Amygdala (tissue), 56 donors: ENCODE measurements at regions not wholly inside any gene's neighbourhood (a gene's known extent, or its start where the extent isn't known, plus 50 kb on each side); places are given as distances from the start of the nearest gene placed in this dataset.

Experiments used
- DNase-seq, 56 donors: peaks; one replicate each; lab custom pipeline; 2025; lab: John Stamatoyannopoulos, UW

DNA sequence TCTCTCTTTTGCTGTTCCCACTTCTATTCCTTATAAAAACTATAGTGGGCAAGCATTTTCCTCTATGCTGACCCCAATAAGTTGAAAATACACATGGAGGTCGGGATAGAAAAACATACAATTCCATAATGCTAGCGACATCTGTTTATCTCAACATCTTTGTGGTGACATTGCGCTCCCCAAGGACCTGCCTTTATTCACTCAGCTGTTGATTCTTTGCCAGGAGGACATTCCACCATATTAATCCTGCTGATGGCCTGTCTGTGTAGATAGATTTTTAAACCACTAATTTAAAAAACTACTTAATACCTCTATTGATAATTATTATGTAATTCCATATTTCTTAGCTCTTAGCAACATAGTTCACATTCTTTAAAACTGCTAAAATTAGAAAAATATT, 555.3 kb upstream of the MAP3K7 start:
- no peak for DNase-seq

DNA sequence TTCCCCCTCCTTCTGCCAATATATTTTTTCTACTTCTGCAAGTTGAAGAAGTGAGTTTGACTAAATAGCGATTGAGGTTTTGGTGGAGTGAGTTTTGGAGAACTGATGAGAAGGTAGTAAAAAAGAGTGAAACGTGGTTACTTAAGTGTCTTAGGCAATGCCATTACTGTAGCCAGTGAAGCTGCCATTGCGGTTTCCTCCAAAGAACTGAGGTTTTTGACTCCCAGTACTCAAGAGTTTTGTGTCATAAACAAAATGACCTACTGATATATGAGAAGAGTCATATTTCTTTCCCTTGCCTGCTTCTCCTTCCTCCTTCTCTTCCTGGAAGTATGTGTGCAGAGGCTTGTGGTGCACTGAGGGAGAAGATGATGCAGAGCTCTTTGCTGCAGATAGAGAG, 554.5 kb upstream of the MAP3K7 start:
- DNase-seq = no peak

DNA sequence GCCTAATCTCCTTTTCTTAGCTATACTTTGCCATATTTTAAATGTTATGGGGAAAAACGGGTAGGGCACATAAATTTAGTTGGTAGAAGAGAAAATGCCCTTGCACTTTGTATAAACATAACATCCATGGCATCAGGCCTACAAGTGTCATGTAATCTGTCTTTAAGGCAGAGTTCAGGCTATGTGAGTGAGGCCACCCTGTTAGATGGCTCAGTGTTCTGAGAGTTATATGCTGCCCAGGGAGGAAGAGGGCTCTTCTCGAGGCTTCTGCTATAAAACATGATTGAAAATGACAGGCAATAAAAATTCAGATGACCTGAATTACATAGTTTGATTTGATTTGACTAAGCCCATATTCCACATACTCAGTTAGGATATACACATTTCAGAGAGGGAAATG, 553.6 kb upstream of the MAP3K7 start:
- no peak for DNase-seq

DNA sequence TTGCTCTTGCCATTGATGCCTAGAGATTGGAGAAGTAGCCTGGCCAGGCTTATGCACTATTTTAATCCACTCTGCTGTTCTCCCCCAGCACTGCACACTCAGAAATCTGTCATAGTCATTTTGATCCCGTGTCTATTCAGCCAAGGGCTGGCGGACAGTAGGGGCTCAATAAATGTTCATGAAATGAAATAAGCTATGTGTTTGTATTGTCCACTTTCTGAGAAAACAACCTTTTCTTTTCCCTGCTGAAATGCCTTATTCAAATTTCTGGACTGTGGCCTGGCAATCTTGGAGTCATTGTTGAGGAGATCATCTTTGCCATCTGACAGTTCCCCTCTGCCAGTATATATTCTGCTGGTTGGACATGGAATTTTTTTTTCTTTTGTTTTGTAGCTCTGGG, 550.4 kb upstream of the MAP3K7 start:
- no peak for DNase-seq

DNA sequence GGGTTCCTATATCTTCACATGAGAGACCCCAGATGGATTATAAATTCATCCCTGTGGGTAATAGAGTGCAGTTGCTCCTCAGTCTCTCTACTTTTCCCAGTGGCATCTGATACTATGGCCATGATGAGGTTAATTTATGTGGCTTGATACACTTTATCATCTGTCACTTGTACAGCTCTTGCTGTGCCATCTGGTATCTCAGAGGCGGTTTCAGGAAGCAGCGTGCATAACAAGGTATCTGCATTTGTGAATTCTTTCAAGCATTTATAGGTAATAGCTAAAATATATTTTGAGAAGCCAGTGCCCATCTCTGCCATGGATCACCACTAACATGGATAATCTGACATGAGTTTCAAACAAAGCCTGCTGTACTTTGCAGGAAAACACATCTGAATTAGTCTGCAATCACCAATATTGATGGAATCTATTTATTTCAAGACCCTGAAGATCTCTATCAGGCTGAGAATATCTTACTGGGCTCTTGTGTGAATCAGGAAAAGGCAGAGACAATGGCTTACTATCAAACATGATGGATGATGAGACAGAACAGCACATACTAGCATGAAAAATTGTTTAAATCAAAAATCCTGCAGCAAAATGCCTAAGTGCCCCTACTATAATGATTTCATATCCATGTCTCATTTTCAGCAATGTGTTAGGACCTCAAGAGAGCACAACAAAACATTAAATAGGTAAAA, 548.7 kb upstream of the MAP3K7 start:
- DNase-seq = no peak

DNA sequence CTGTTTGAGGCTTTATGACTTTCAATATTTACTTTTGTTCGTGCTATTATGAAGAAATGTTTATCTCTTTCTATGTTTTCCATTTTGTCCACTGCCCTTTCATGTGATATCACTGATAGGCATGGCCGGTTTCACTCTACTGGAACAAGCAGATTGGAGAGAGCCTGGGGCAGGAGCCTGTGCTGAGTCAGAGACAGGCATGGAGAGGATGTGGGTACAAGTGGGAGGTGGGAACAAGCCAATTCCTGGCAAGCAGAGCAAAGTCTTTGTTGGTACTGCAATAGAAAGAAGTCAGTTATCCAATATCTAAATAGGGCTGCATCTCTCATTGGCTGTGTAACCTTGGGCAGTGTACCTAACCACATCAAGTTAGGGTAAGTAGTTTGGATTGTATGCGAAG, 545.6 kb upstream of the MAP3K7 start:
- DNase-seq = no peak

DNA sequence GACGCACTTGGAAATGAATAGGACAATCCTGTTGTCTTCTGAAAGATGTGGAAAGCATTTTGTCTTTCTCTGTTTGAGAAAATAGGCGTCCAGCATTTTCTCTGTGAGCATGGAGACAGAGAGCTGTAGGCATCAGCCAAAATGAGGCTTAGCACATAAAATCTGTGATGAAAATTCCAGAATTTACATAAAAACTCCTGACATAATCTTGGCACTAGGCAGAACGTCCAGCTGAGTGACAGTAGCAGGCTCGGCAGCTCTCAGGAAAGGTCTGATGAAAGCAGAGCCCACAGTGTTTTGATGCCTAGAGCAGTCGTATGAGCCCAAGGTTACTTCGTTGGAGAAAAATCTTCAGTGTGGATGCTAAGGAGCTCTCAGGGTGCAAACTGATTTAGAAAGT, 543.3 kb upstream of the MAP3K7 start:
- no peak for DNase-seq

DNA sequence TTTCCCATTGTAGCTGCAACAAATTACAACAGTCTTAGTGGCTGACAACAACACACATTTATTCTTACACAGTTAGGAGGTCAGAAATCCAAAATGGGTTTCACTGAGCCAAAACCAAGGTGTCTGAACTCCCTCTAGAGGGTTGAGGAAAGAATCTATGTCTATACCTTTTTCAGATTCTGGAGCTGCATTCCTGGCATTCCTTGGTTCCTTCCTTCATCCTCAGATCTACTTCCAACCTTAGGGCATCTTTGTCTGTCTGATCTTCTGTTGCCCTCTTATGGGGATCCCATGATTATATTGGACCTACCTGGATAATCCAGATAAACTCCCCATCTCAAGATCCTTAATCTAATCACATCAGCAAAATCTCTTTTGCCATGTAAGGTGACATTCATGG, 540.9 kb upstream of the MAP3K7 start:
- DNase-seq = no peak

DNA sequence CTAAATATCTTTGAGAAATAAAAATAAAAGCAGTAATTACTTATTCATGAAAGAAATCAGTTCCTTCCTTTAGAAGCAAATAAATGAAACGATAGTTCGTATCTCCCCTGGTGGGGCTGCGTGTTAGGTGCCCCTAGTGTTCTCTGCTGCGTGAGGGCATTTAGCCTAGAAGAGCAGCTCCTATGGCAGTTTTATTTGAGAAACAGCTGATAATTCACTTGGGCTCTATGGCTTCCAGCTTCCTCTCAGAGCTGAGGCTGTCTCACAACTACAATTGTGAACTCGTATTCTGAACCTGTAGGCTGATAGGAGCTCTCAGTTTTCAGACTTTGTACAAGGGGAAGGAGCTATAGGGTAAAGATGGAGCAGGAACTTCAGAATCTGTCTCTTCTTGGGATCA, 540.0 kb upstream of the MAP3K7 start:
- DNase-seq = no peak

DNA sequence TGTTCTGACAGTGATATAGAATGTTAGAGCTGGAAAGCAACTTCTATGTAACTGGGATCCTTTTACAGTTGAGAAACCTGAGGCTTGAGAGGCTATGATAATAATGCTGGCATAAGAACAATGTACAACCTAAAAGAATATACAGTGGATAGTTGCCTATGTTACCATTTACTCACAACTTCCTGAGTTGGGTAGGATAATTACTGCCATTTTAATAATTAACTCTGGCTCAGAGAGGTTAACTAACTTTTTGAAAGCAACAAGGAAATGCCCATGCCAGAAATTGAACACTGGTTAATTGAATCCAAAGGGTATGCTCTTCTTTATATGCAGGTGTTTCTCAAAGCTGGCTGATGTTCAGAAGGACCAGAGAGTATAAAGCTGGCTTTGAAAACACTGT, 530.7 kb upstream of the MAP3K7 start:
- DNase-seq = no peak

DNA sequence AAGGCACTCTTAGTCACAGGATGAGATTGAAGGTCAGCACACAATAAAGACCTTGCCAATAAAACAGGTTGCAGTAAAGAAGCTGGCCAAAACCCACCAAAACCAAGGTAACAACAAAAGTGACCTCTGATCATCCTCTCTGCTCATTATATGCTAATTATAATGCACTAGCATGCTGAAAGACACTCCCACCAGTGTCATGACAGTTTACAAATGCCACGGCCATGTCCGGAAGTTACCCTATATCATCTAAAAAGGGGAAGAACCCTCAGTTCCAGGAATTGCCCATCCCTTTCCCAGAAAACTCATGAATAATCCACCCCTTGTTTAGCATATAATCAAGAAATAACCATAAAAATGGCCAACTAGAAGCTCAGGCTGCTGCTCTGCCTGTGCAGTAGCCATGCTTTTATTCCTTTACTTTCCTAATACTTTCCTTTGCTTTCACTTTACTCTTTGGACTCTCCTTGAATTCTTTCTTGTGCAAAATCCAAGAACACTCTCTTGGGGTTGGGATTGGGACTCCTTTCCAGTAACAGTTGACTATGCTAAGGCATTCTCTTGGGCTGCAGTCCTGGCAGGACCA, 527.3 kb upstream of the MAP3K7 start:
- DNase-seq = no peak

DNA sequence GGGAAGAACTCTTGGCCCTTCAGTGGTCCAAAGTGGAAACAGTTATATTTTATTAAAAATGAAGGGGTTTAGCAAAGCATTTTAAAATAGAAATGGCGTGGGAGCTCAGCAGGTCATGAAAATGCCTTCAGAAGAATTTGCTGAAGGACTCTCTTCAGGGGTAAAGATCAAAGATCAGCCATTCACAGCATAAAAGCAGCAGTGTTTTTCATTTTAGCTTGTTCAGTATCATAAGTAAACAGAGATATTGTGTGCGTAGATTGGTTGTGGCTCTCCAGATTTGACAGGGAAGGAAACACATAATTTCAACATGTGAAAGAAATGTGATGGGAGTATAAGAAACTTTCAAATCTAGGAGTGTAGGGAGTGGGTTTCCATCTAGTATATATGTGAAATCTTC, 519.2 kb upstream of the MAP3K7 start:
- DNase-seq = no peak

DNA sequence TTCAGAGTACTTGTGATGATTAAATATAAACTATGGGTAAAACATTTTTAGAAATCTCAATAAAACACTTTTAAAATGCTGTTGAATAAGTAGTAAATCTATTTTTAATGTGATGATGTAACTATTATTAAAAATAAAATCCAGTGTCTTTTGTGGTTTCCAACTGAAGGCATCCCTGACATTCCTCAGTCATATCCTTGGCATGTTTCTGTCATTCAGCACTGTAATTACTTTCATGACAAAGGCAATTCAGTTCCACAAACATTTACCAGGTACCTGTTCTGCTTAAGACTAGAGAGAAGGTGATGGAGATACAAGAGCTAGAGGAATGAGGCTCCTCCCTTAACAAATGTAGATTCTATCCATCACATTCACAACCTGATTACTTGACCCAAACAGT, 518.7 kb upstream of the MAP3K7 start:
- DNase-seq = no peak

DNA sequence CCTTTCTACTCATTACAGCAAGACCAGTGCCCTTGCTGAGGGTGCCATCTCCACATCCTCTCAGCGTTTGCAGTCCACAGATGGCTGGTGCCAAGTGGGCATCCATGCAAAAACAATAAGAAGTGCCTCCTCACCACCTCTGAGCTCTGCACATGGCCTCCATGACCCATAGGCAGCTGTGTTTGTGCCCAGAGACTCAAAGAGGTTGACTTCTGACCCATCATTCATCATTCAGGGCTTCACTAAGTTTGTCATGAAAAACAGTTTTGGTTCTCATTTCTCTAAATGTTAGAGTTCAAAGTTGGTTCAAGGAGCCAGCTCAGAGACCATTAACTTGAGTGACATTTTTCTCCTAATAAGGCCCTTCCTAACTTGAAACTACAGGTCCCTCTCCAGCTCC, 512.6 kb upstream of the MAP3K7 start:
- no peak for DNase-seq

DNA sequence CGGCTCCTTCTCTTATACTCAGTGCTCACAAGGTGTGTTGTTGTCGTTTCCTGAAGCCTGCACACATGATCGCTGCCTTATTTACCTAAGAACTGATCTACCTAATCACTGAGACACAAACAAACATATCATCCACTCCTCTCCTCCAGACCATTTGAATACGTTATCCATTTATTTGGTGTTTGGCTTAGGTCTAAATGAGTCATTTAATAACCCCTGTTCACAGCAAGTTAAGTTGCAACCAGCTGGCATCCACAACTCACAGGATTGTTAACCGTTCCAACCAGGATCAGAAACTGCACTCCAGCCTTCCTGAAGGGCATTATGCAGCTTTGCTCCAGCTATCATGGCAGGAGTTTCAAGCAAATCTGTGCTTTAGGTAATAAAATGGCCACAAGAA, 511.1 kb upstream of the MAP3K7 start:
- DNase-seq = no peak

DNA sequence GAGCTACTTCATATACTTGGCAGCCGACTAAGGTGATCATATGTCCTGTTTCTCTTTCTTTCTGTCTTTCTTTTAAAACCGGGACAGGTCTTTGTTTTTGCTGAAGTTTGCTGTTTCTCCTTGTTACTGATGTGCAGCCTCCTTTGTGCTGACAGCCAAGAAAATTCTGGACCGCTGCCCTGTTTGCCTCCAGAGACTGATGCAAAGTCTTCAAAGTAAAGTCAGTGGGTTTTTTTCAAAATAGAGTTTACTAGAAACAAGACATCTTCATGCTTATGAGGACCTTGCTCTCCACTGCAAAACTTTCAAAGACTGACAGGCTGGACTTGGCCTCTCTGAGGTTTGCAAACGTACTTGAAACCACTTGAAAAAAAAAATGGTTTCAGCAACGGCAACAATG, 510.5 kb upstream of the MAP3K7 start:
- DNase-seq = peak in 24 of 56 donors; percentile 4 to 57 (median 25)

DNA sequence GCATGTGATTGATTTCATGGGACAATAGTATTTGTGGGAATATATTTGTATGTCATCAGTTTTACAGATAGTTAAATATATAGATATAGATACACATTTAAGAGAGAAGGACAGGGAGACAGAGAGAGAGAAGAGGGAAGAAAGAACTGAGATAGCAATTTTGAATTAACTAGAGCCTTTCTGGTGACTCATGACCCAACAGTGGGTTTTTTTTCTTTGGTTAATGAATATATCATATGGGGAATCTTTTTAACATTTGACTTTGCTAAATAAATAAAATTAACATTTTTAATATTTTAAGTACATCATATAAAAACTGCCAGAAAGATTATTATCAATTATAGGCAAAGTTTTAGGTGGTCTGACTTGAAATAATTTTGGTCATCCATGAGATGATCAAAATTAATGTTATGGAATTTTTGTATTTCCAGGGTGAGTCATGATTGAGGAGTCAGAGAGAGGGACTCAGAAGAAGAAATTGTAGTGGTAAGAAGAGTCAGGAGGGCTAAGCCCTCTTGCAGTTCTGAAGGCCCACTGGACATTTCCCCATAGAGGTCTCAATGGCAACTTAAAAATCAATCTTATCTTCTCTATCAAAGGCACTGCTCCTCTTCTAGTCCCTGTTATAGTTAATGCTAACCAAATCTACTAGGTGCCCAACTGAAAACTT, 508.1 kb upstream of the MAP3K7 start:
- no peak for DNase-seq

DNA sequence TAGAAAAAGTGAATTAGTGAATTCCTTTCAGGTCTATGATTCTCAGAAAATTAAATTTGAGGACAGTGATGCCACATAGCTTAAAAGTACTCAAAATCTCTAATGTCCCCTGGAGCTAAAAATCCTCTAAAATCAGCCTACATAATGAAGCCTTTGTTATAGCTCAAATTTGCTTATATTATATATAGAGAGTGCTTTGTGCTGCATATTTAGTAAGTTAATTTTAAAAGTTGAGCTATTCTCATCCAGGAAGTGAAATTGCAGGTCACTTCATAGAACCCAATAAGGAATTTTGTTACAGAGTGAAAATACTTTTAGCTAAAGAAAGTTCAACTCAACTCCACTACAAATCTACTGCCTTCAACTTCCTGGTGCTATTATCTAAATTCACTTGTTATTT, 507.5 kb upstream of the MAP3K7 start:
- no peak for DNase-seq

DNA sequence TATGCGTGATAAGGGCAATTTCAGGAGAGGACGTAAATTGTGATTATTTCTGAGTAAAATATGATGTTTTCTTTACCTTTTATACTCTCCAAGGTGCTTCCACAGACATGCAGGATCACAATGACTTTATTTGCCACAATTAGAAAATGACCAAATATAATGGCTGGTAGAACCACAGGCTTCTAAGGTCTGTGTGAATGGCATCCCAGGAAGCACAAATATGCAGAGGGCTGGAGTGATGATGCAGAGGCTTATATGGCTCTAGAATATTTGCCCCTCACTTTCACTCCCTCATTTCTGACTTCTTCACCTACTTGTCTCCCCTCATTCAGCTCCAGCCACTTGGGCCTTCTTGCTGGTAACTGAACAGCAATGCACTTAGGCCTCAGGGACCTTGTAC, 502.1 kb upstream of the MAP3K7 start:
- no peak for DNase-seq

DNA sequence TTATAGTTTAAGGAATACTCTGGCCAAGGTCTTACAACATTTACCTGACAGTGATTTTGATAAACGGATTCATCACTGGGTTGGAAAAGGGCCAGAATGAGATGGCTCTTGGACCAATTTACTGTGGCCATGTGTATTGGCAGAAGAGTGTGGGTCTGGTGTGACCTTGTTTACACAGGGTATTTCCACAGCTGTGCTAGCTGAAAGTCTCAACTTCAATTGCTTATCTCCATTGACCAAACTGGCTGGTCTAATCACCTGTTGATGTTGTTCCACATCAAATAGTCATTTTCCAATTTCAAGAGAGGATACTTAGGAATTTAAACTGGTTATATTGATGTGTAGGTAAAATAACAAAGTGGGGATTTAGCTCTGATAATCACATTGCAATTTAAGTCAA, 501.6 kb upstream of the MAP3K7 start:
- no peak for DNase-seq

DNA sequence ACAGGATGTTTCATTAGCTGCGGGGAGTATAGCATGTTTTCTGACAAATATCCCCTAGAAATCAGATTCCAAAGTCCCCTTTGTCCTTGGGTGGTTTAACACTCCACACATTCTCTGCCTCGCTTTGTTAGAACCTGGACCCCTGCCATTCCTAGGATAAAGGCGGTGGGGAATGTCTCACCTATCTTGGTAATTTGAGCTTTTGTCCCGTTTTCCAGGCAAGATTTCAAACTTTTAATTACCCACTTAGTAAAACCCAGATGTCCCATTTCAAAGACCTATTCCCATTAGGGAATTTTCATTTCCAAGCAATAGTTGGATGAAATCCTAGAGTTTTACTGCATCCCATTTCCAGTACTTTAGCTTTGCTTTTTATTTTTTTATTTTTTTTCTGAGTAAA, 501.0 kb upstream of the MAP3K7 start:
- DNase-seq = peak in 10 of 56 donors; percentile 1 to 31 (median 10)

DNA sequence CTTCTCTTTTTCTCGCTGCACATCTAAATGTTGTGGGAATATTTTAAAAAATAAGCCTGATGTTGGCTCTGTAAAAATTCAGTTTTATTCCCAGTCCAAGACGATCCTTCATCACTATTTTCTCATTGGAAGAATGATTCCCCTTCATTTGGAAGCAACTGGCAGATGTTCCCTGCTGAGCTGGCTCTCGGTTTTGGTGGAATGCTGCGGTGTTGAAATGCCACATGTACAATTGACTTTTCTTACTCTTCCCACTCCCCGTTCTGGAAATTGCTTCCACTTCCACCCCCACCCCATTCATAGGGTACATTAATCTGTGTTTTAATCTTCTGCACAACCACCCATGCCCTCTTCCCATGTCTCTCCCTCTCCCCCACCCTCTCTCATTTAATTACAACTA, 496.3 kb upstream of the MAP3K7 start:
- DNase-seq = no peak
